B cell (primary cell): ENCODE measurements at regions not wholly inside any gene's neighbourhood (a gene's known extent, or its start where the extent isn't known, plus 50 kb on each side); places are given as distances from the start of the nearest gene placed in this dataset.

Experiments used
- ATAC-seq: fragments of 200-7000 bp; cut with Tn5 transposase; one replicate; pipeline ENCODE4 v1.10.0; 2021; ENCODE audit warnings: low read depth, mild to moderate bottlenecking, moderate number of reproducible peaks, moderate library complexity
- CTCF ChIA-PET: fragments of 350-600 bp; sonication (Branson Sonifier 250); formaldehyde crosslinking; loops from one replicate; lab custom pipeline; 2021; ENCODE audit warnings: antibody characterized with exemption, inconsistent platforms; lab: Charles Lee
- POLR2A ChIA-PET: fragments of 350-600 bp; sonication (Branson Sonifier 250); formaldehyde crosslinking; loops from one replicate; lab custom pipeline; 2021; ENCODE audit warnings: antibody characterized with exemption; lab: Charles Lee
- DNase-seq: peaks from one replicate; pipeline ENCODE4 v3.0.0; 2013
- H2AFZ ChIP-seq: 2 replicates; pipeline ENCODE4 v1.6.1; 2012; ENCODE audit warnings: mild to moderate bottlenecking, low read depth, low read length; ENCODE audit not compliant: insufficient read depth, poor library complexity, severe bottlenecking
- H3K27ac ChIP-seq, 2 donors: 1 replicate in 1 of 2; 2 replicates in 1 of 2; pipeline ENCODE4 v1.5.1; 2012 to 2013; ENCODE audit warnings: low read length in 2 of 2, mild to moderate bottlenecking in 2 of 2, moderate library complexity in 1 of 2
- H3K27me3 ChIP-seq, 4 experiments: fragments of 200-600 bp in 1 of 4; sonication (generic) in 1 of 4; replicated peaks in 1 of 4; 1 replicate in 2 of 4; 2 replicates in 2 of 4; pipeline versions ENCODE4 v1.6.1 to v1.7.0; 2013 to 2016; ENCODE audit warnings: low read length in 3 of 4, mild to moderate bottlenecking in 2 of 4, mixed read lengths in 1 of 4, moderate library complexity in 1 of 4; ENCODE audit not compliant: insufficient read depth in 4 of 4, control insufficient read depth in 3 of 4; ENCODE audit errors: control extremely low read depth in 1 of 4
- H3K36me3 ChIP-seq, 2 experiments: replicated peaks in 1 of 2; 1 replicate in 1 of 2; 2 replicates in 1 of 2; pipeline versions ENCODE4 v1.6.1 to v1.7.1; 2013; ENCODE audit warnings: low read length in 1 of 2; ENCODE audit not compliant: insufficient read depth in 2 of 2, control insufficient read depth in 1 of 2; ENCODE audit errors: control extremely low read depth in 1 of 2, extremely low read depth in 1 of 2
- H3K4me1 ChIP-seq, 2 donors: fragments of 200-600 bp in 1 of 2; sonication (generic) in 1 of 2; 1 replicate in 1 of 2; 2 replicates in 1 of 2; pipeline versions ENCODE4 v1.5.1 to v1.6.1; 2013 to 2017; ENCODE audit warnings: low read length in 2 of 2; ENCODE audit not compliant: control insufficient read depth in 2 of 2, insufficient read depth in 2 of 2
- H3K4me2 ChIP-seq: replicated peaks from 2 replicates; pipeline ENCODE3; 2012; ENCODE audit warnings: mild to moderate bottlenecking, low read depth, low read length; ENCODE audit not compliant: poor library complexity, severe bottlenecking
- H3K4me3 ChIP-seq, 5 experiments: fragments of 200-600 bp in 1 of 5; sonication (generic) in 1 of 5; 1 replicate in 3 of 5; 2 replicates in 2 of 5; pipeline versions ENCODE4 v1.5.1 to v1.7.0; 2011 to 2016; ENCODE audit warnings: low read length in 4 of 5, mild to moderate bottlenecking in 4 of 5, low read depth in 2 of 5, control low read depth in 1 of 5, moderate library complexity in 1 of 5; ENCODE audit not compliant: insufficient read depth in 1 of 5; ENCODE audit errors: control extremely low read depth in 1 of 5, extremely low read depth in 1 of 5
- H3K79me2 ChIP-seq: fragments of 200-600 bp; sonication (generic); one replicate; pipeline ENCODE4 v1.6.0; 2016; ENCODE audit warnings: low read length; ENCODE audit not compliant: control insufficient read depth, insufficient read depth
- H3K9ac ChIP-seq: fragments of 200-600 bp; sonication (generic); 2 replicates; pipeline ENCODE4 v1.6.1; 2017; ENCODE audit warnings: mild to moderate bottlenecking, low read length, moderate library complexity
- H3K9me3 ChIP-seq, 3 donors: one replicate each; pipeline versions ENCODE4 v1.6.1 to v1.7.1; 2013; ENCODE audit warnings: low read length in 2 of 3; ENCODE audit not compliant: control insufficient read depth in 2 of 3, insufficient read depth in 1 of 3; ENCODE audit errors: control extremely low read depth in 1 of 3
- H4K20me1 ChIP-seq: 2 replicates; pipeline ENCODE4 v1.6.0; 2012; ENCODE audit warnings: mild to moderate bottlenecking, low read length; ENCODE audit not compliant: insufficient read depth, control insufficient read depth, poor library complexity, severe bottlenecking
- H3K27ac Mint-ChIP-seq: one replicate; pipeline ENCODE4 v1.8.0; 2021; ENCODE audit warnings: mixed read lengths
- H3K27me3 Mint-ChIP-seq: one replicate; pipeline ENCODE4 v1.8.0; 2021; ENCODE audit warnings: mixed read lengths
- H3K4me1 Mint-ChIP-seq: one replicate; pipeline ENCODE4 v1.8.0; 2021; ENCODE audit warnings: mixed read lengths
- H3K4me3 Mint-ChIP-seq: one replicate; pipeline ENCODE4 v1.8.0; 2021; ENCODE audit warnings: mixed read lengths
- H3K9me3 Mint-ChIP-seq: one replicate; pipeline ENCODE4 v1.8.0; 2022; ENCODE audit warnings: mixed read lengths; ENCODE audit not compliant: insufficient read depth
- CTCF ChIP-seq: fragments of 200-600 bp; IDR thresholded peaks from one replicate; pipeline ENCODE4 v1.8.0; 2022; ENCODE audit warnings: antibody characterized with exemption, mild to moderate bottlenecking
- EZH2 ChIP-seq: IDR thresholded peaks from 2 replicates; pipeline ENCODE4 v1.6.1; 2012; ENCODE audit warnings: borderline replicate concordance, low read depth, mild to moderate bottlenecking, moderate library complexity, low read length; ENCODE audit not compliant: insufficient read depth, poor library complexity, severe bottlenecking
- WGBS: methylation state at CpG from one replicate; pipeline ENCODE4 v1.1.5; 2013; ENCODE audit warnings: missing lambda C conversion rate; ENCODE audit not compliant: insufficient coverage; 5-methylcytosine and 5-hydroxymethylcytosine counted together
- intact Hi-C: fragments of 100-400 bp; cut with micrococcal nuclease; formaldehyde crosslinking; loops from one replicate; pipeline ENCODE4 v1.10.0; 2022

DNA sequence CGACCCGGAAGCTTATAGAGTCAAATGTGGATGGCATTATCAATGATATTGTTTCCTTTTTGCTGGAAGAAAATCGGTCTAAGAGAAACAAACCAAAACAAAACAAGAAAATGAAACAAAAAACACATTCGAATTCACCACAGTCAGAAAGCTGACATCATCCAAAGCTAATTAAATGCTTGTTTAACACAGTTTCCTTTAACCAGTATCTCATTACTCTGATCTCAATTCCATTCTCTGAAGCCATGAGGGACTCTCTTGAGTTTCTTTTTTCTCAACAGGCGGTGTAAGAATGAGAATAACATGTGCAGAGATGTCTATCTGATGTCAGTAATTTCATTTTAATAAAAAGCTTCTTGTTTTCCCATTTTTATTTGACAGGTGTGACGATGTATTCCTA, 1448.3 kb upstream of the DDX18 start:
- CTCF ChIA-PET: no interaction called here
- Histone ChIP-seq H3K4me3 (no peak overlapping the region), H3K4me1 (no peaks in the 10 kb centered on the region), H3K9ac (no peak overlapping the region), H3K27ac (no peak overlapping the region), H3K4me2 (no peak overlapping the region), H4K20me1 (no peaks in the 10 kb centered on the region), H3K9me3 (no peaks in the 10 kb centered on the region), H2AFZ (no peak overlapping the region), H3K27me3 (no peaks in the 10 kb centered on the region), H3K79me2 (no peaks in the 10 kb centered on the region), H3K36me3 (no peaks in the 10 kb centered on the region)
- ATAC-seq: no peak
- no peaks in the 10 kb centered on the region for H3K4me1 Mint-ChIP-seq
- H3K27ac Mint-ChIP-seq: no peak overlapping the region
- 80% methylated on average over 2 of the region's 6 CpGs for WGBS
- H3K27me3 Mint-ChIP-seq: no peaks in the 10 kb centered on the region
- intact Hi-C loops: no loop called here
- H3K9me3 Mint-ChIP-seq: no peaks in the 10 kb centered on the region
- no peak for DNase-seq
- no peak overlapping the region for H3K4me3 Mint-ChIP-seq
- TF ChIP-seq CTCF: no peak
- no peak for TF ChIP-seq EZH2
- POLR2A ChIA-PET: no interaction called here

GRCh38 chr2:116378786-116379185, 1435.7 kb upstream of the DDX18 start:
- H3K27me3 ChIP-seq: no peaks in the 10 kb centered on the region
- H3K36me3 ChIP-seq: no peaks in the 10 kb centered on the region
- H3K4me1 ChIP-seq: no peaks in the 10 kb centered on the region
- H3K9me3 ChIP-seq: no peaks in the 10 kb centered on the region
- H3K9ac ChIP-seq: no peak overlapping the region
- ChIA-PET POLR2A (no interaction called here), CTCF (interaction anchor here (0.7 kb wide), 1 partner anchor 181 kb away, joined by 3 read pairs; no protein-coding TSS in a partner anchor)
- Mint-ChIP-seq H3K9me3 (peaks cover 6% of the 10 kb centered on the region), H3K4me3 (no peak overlapping the region), H3K27ac (no peak overlapping the region), H3K27me3 (no peaks in the 10 kb centered on the region), H3K4me1 (no peaks in the 10 kb centered on the region)
- intact Hi-C loops: no loop called here
- 100% methylated on average over 2 of the region's 5 CpGs for WGBS
- H3K4me2 ChIP-seq: no peak overlapping the region
- H3K27ac ChIP-seq: no peak overlapping the region
- H2AFZ ChIP-seq: no peak overlapping the region
- H3K4me3 ChIP-seq: no peak overlapping the region
- TF ChIP-seq CTCF (no peak), EZH2 (no peak)
- H4K20me1 ChIP-seq: no peaks in the 10 kb centered on the region
- DNase-seq: no peak
- ATAC-seq: no peak
- H3K79me2 ChIP-seq: no peaks in the 10 kb centered on the region
